WERI-Rb-1 (cell line): ENCODE measurements at regions not wholly inside any gene's neighbourhood (a gene's known extent, or its start where the extent isn't known, plus 50 kb on each side); places are given as distances from the start of the nearest gene placed in this dataset.
"Not testable (repeated sequence)": the region's sequence is repeated elsewhere in the genome, so short reads cannot be mapped to it uniquely, and the experiment has no call there.

ENCODE experiments used
- DNase-seq: peaks from one replicate; pipeline ENCODE4 v3.0.0-alpha.2; 2020
- H3K27ac ChIP-seq: fragments of 250-450 bp; sonication (Bioruptor Pico); 2 replicates; pipeline ENCODE4 v1.5.1; 2020; ENCODE audit warnings: mild to moderate bottlenecking, moderate library complexity
- H3K27me3 ChIP-seq: fragments of 250-450 bp; sonication (Bioruptor Pico); 2 replicates; pipeline ENCODE4 v1.5.1; 2021; ENCODE audit warnings: mild to moderate bottlenecking, low read depth, moderate library complexity; ENCODE audit not compliant: insufficient read depth, severe bottlenecking
- H3K36me3 ChIP-seq: fragments of 250-450 bp; sonication (Bioruptor Pico); 2 replicates; pipeline ENCODE4 v1.5.1; 2020; ENCODE audit warnings: mild to moderate bottlenecking, moderate library complexity
- H3K4me3 ChIP-seq: 2 replicates; pipeline ENCODE4 v1.5.1; 2011; ENCODE audit warnings: low read depth, mild to moderate bottlenecking, control low read depth, low read length
- H3K9me3 ChIP-seq: fragments of 250-450 bp; sonication (Bioruptor Pico); 2 replicates; pipeline ENCODE4 v1.5.1; 2021; ENCODE audit warnings: mild to moderate bottlenecking, moderate library complexity; ENCODE audit not compliant: severe bottlenecking
- TF ChIP-seq, protein P1 (sequence below): IDR thresholded peaks from 2 replicates; pipeline ENCODE4 v1.5.1; 2011; ENCODE audit warnings: low read depth, mild to moderate bottlenecking, control low read depth, inconsistent platforms, low read length

DNA sequence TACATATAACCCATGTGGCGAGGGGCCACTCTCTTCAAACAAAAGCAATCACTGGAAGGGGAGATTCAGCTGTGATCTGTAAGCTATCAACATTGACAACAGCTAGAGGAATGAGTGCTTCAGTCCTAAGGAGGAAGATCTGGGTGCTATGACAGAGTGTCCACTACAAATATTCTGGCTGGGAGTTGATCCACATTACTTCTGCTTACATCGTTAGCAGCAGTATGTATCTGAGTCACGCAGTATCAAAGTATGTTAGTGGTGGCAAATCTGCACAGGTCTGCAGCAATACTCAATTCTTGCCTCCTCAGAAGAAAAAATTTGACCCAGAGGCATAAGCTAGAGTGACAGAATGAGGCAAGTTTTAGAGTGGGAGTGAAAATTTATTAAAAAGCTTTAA, 267.0 kb downstream of the PTH2R start:
- Histone ChIP-seq H3K27ac (no peak overlapping the region), H3K9me3 (no peaks in the 10 kb centered on the region), H3K36me3 (no peaks in the 10 kb centered on the region), H3K27me3 (no peaks in the 10 kb centered on the region), H3K4me3 (no peak overlapping the region)
- DNase-seq = no peak
- TF ChIP-seq, protein P1, sequence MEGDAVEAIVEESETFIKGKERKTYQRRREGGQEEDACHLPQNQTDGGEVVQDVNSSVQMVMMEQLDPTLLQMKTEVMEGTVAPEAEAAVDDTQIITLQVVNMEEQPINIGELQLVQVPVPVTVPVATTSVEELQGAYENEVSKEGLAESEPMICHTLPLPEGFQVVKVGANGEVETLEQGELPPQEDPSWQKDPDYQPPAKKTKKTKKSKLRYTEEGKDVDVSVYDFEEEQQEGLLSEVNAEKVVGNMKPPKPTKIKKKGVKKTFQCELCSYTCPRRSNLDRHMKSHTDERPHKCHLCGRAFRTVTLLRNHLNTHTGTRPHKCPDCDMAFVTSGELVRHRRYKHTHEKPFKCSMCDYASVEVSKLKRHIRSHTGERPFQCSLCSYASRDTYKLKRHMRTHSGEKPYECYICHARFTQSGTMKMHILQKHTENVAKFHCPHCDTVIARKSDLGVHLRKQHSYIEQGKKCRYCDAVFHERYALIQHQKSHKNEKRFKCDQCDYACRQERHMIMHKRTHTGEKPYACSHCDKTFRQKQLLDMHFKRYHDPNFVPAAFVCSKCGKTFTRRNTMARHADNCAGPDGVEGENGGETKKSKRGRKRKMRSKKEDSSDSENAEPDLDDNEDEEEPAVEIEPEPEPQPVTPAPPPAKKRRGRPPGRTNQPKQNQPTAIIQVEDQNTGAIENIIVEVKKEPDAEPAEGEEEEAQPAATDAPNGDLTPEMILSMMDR = no peak

- Histone ChIP-seq H3K36me3 (no peaks in the 10 kb centered on the region), H3K27me3 (no peaks in the 10 kb centered on the region), H3K4me3 (no peak overlapping the region), H3K27ac (no peak overlapping the region), H3K9me3 (no peaks in the 10 kb centered on the region)
- TF ChIP-seq, protein P1 = no peak
- no peak for DNase-seq
Observed at GRCh38 chr2:208674919-208675318, 268.3 kb downstream of the PTH2R start.

GRCh38 chr2:208685929-208686328, 279.3 kb downstream of the PTH2R start:
- DNase-seq, H3K4me3 ChIP-seq, H3K9me3 ChIP-seq, H3K27ac ChIP-seq, H3K27me3 ChIP-seq, H3K36me3 ChIP-seq: not testable (repeated sequence)

DNA sequence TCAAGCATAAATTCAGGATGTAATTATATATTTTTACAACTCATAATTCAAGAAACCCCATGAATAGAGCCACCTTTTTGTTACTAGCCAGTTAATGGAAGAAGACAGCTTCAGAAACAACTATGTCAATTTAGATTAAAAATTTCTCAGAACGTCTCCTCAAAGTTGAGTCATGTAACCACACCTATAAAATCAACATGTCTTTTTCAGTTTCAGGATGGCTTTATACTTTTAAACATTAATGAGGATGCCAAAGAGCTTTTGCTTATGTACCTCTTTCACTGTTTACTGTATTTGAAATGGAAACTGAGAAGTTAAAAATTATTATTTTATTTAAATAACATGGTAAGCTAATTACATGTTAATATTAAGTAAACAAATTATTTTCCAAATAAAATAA, 280.1 kb downstream of the PTH2R start:
- Histone ChIP-seq H3K27me3 (no peaks in the 10 kb centered on the region), H3K4me3 (no peak overlapping the region), H3K27ac (no peak overlapping the region), H3K9me3 (no peaks in the 10 kb centered on the region), H3K36me3 (no peaks in the 10 kb centered on the region)
- TF ChIP-seq, protein P1 = no peak
- no peak for DNase-seq

DNA sequence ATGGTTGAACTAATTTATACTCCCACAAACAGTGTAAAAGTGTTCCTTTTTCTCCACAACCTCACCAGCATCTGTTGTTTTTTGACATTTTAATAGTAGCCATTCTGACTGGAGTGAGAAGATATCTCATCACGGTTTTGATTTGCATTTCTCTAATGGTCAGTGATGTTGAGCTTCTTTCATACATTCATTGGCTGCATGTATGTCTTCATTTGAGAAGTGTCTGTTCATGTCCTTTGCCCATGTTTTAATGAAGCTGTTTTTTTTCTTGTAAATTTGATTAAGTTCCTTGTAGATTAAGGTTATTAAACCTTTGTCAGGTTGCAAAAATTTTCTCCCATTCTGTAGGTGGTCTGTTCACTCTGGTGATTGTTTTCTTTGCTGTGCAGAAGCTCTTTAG, 281.1 kb downstream of the PTH2R start:
- DNase-seq, H3K9me3 ChIP-seq, H3K27ac ChIP-seq, H3K4me3 ChIP-seq, H3K36me3 ChIP-seq, H3K27me3 ChIP-seq: not testable (repeated sequence)

DNA sequence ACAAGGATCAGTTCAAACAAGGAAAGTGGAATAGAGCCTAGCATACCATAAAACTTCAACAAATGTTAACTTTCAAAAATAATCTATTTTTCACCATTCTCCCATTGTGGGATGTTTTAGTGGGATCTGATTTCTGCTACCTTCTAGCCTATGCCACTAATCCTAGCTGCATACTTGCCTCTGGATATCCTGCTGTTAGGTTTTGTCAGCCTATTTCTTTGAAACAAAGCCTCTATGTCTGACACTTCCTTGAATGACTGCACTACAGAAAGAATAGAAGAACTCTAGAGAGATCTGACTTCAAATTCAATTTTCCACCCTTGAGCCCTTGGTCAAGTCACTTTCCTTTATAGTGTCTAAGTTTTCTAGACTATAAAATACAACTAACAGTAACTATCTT, 291.5 kb downstream of the PTH2R start:
- no peak for DNase-seq
- H3K9me3 ChIP-seq = no peaks in the 10 kb centered on the region
- no peak overlapping the region for H3K4me3 ChIP-seq
- H3K27ac ChIP-seq = no peak overlapping the region
- H3K36me3 ChIP-seq = no peaks in the 10 kb centered on the region
- TF ChIP-seq, protein P1 = no peak
- no peaks in the 10 kb centered on the region for H3K27me3 ChIP-seq

DNA sequence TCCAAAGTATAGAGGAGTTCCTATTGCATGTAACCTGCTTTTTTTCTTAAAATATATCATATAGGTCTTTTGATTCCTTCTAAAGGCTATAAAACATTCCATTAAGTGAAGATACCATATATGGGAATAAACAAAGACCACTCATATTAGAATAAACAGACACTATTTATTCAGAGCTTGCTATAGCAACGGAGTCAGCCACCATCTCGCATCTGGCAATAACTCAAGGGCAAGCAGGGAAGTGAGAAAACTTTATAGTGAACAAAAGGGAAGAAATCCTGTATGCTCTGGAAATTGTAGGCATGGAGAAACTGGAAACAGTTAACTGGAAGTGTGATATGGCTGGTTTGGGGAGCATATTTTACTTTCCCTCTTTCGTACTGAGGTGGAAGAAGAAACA, 301.9 kb downstream of the PTH2R start:
- Histone ChIP-seq H3K27me3 (no peaks in the 10 kb centered on the region), H3K9me3 (no peaks in the 10 kb centered on the region), H3K36me3 (no peaks in the 10 kb centered on the region), H3K27ac (no peak overlapping the region), H3K4me3 (no peak overlapping the region)
- no peak for DNase-seq
- TF ChIP-seq, protein P1 = no peak
